AML-193 (cell line): ENCODE measurements at regions not wholly inside any gene's neighbourhood (a gene's known extent, or its start where the extent isn't known, plus 50 kb on each side); places are given as distances from the start of the nearest gene placed in this dataset.

Experiments used
- DNase-seq, 2 experiments: peaks; one replicate each; lab custom pipeline; 2025; lab: John Stamatoyannopoulos, UW

GRCh38 chr1:177786176-177786745 lies 183.6 kb downstream of the SEC16B start:
- DNase-seq, result no peak

GRCh38 chr1:177784936-177785335 lies 184.9 kb downstream of the SEC16B start:
- no peak for DNase-seq

GRCh38 chr1:177784409-177784808 lies 185.4 kb downstream of the SEC16B start:
- DNase-seq, result no peak

- no peak for DNase-seq
These were observed 186.8 kb downstream of the SEC16B start for GRCh38 chr1:177783051-177783450.

- peak; percentile 5 to 10 for DNase-seq
These were observed 189.7 kb downstream of the SEC16B start for GRCh38 chr1:177780096-177780700.

- no peak for DNase-seq
These were observed 190.5 kb downstream of the SEC16B start for GRCh38 chr1:177779166-177779965.

- no peak for DNase-seq
These were observed 193.9 kb downstream of the SEC16B start for GRCh38 chr1:177775924-177776323.

- no peak for DNase-seq
These were observed 197.4 kb downstream of the SEC16B start for GRCh38 chr1:177772386-177772960.

GRCh38 chr1:177771688-177772087 lies 198.2 kb downstream of the SEC16B start:
- DNase-seq, result no peak

GRCh38 chr1:177770096-177770495 lies 199.8 kb downstream of the SEC16B start:
- DNase-seq, result no peak

GRCh38 chr1:177755851-177756560 lies 213.9 kb downstream of the SEC16B start:
- no peak for DNase-seq

- DNase-seq, result no peak
These were observed 215.3 kb downstream of the SEC16B start for GRCh38 chr1:177754603-177755002.

- no peak for DNase-seq
These were observed 216.2 kb downstream of the SEC16B start for GRCh38 chr1:177753655-177754054.

- DNase-seq, result no peak
These were observed 221.6 kb downstream of the SEC16B start for GRCh38 chr1:177748080-177748801.

GRCh38 chr1:177746155-177746554 lies 223.7 kb downstream of the SEC16B start:
- no peak for DNase-seq

GRCh38 chr1:177744906-177745305 lies 225.0 kb downstream of the SEC16B start:
- no peak for DNase-seq

- no peak for DNase-seq
These were observed 228.4 kb downstream of the SEC16B start for GRCh38 chr1:177741476-177741875.

- no peak for DNase-seq
These were observed 230.1 kb downstream of the SEC16B start for GRCh38 chr1:177739780-177740179.

GRCh38 chr1:177737456-177737855 lies 232.4 kb downstream of the SEC16B start:
- DNase-seq, result no peak

- no peak for DNase-seq
These were observed 237.7 kb downstream of the SEC16B start for GRCh38 chr1:177732178-177732577.

- no peak for DNase-seq
These were observed 240.2 kb downstream of the SEC16B start for GRCh38 chr1:177729646-177730045.

- no peak for DNase-seq
These were observed 246.3 kb downstream of the SEC16B start for GRCh38 chr1:177723533-177723932.
